Kidney epithelial cell (primary cell): ENCODE measurements at regions not wholly inside any gene's neighbourhood (a gene's known extent, or its start where the extent isn't known, plus 50 kb on each side); places are given as distances from the start of the nearest gene placed in this dataset.
"Not testable (repeated sequence)": the region's sequence is repeated elsewhere in the genome, so short reads cannot be mapped to it uniquely, and the experiment has no call there.

Source experiments
- DNase-seq: peaks from one replicate; pipeline ENCODE4 v3.0.0-alpha.2; 2010; ENCODE audit warnings: low read depth
- H3K27me3 ChIP-seq: 2 replicates; pipeline ENCODE4 v1.6.0; 2011; ENCODE audit warnings: low read length; ENCODE audit not compliant: control insufficient read depth, insufficient read depth
- H3K36me3 ChIP-seq: 2 replicates; pipeline ENCODE4 v1.5.1; 2011; ENCODE audit warnings: low read length; ENCODE audit not compliant: control insufficient read depth, insufficient read depth
- H3K4me3 ChIP-seq: 2 replicates; pipeline ENCODE4 v1.5.1; 2011; ENCODE audit warnings: low read depth, mild to moderate bottlenecking, control low read depth, low read length
- TF ChIP-seq, protein P1 (sequence below): IDR thresholded peaks from 2 replicates; pipeline ENCODE4 v1.5.1; 2011; ENCODE audit warnings: mild to moderate bottlenecking, moderate library complexity, low read length, control low read depth, inconsistent platforms; ENCODE audit not compliant: insufficient read depth, poor library complexity, severe bottlenecking

DNA sequence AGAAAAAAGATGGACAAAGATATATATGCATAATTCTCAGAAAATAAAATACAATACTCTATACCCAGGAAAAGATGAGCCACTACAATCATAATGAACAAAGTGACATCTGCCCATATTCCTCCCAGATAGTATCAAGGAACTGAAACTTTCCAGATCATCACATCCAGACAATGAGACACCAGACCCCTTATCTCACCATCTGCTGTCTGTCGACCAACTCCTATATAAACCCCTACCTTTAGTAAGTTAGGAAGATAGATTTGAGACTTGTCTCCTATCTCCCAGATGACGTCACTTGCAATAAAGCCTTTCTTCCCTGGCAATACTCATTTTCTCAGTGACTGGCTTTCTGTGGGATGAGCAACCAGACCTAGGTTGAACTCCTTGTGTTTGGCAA is 1071.6 kb downstream of the PLOD2 start:
- no peaks in the 10 kb centered on the region for H3K27me3 ChIP-seq
- H3K36me3 ChIP-seq, result no peaks in the 10 kb centered on the region
- TF ChIP-seq, protein P1, sequence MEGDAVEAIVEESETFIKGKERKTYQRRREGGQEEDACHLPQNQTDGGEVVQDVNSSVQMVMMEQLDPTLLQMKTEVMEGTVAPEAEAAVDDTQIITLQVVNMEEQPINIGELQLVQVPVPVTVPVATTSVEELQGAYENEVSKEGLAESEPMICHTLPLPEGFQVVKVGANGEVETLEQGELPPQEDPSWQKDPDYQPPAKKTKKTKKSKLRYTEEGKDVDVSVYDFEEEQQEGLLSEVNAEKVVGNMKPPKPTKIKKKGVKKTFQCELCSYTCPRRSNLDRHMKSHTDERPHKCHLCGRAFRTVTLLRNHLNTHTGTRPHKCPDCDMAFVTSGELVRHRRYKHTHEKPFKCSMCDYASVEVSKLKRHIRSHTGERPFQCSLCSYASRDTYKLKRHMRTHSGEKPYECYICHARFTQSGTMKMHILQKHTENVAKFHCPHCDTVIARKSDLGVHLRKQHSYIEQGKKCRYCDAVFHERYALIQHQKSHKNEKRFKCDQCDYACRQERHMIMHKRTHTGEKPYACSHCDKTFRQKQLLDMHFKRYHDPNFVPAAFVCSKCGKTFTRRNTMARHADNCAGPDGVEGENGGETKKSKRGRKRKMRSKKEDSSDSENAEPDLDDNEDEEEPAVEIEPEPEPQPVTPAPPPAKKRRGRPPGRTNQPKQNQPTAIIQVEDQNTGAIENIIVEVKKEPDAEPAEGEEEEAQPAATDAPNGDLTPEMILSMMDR, result no peak
- no peak for DNase-seq
- no peak overlapping the region for H3K4me3 ChIP-seq

DNA sequence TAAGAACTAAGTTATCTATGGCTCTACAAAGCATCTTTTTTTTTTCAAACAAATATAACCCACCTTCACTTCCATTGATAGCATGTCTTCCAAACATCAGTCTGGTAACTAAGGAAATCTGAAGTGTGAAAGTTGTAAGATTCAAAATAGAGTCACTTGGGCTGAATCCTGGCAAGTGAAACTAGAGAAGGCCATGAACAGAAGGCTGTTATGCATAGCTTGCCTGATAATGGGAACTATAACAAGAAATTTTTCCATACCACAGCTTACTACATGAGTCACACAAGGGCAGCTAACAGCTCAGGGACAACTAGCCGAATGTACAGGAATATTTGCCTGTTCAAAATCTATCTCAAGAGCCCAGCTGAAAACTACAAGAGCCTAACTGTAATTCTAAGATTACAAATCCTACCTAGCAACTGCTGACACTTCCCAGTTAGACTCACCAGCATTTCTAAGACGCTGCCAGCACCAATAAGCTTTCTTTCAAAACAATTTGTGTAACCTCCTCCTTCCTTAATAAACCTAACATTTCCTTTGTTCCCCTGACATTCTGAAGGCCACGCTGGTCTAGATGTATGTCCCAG is 1066.5 kb downstream of the PLOD2 start:
- Histone ChIP-seq H3K27me3 (no peaks in the 10 kb centered on the region), H3K4me3 (no peak overlapping the region), H3K36me3 (no peaks in the 10 kb centered on the region)
- peak; percentile 43 for DNase-seq
- TF ChIP-seq, protein P1, result no peak

DNA sequence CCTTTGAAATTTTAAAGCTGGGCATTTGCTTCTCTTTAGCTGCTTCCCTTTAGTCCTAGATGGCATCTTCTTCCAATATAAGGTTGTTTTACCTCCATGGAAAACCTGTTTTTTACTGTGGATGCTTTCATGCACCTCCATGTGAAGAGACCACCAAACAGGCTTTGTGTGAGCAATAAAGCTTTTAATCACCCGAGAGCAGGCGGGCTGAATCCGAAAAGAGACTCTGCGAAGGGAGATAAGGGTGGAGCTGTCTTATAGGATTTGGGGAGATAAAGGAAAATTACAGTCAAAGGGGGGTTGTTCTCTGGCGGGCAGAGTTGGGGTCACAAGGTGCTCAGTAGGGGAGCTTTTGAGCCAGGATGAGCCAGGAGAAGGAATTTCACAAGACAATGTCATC is 1049.8 kb downstream of the PLOD2 start:
- not testable (repeated sequence) for H3K27me3 ChIP-seq, H3K36me3 ChIP-seq, H3K4me3 ChIP-seq, DNase-seq

DNA sequence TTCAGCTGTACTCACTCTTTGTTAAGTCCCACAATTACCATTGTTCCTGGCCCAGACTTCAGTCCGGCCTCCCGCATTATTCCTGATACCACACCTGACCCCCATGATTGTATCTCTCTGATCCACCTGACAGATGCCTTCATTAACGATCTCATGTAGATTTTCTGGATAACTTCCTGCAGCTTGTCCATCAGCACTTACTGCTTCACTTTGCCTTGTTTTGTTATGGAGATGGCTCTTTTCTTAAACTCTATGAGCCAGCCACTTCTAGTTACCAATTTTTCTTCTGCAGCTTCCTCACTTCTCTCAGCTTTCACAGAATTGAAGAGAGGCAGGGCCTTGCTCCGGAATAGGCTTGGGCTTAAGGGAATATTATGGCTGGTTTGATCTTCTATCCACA is 1044.2 kb downstream of the PLOD2 start:
- H3K27me3 ChIP-seq, result no peaks in the 10 kb centered on the region
- TF ChIP-seq, protein P1, result no peak
- H3K4me3 ChIP-seq, result no peak overlapping the region
- no peaks in the 10 kb centered on the region for H3K36me3 ChIP-seq
- DNase-seq, result no peak

DNA sequence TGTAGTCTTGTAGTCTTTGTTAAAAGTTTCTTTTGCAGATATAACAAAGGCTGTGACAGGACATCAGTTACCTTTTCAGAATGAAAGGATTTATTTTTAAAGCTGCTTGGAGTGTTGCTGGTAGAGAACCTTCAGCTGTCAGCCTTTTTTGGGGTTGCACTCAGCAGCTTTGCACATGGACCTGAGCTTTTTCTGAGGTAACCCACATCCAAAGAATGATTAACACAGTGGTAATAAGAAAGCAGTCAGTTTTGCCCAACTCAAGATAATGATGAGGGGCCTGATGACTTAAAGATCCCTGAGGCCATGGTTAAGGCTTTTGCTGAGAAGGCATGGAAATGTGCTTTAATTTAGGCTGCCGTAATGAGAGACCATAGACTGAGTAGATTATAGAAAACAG is 1042.7 kb downstream of the PLOD2 start:
- H3K36me3 ChIP-seq, result no peaks in the 10 kb centered on the region
- no peak for DNase-seq

DNA sequence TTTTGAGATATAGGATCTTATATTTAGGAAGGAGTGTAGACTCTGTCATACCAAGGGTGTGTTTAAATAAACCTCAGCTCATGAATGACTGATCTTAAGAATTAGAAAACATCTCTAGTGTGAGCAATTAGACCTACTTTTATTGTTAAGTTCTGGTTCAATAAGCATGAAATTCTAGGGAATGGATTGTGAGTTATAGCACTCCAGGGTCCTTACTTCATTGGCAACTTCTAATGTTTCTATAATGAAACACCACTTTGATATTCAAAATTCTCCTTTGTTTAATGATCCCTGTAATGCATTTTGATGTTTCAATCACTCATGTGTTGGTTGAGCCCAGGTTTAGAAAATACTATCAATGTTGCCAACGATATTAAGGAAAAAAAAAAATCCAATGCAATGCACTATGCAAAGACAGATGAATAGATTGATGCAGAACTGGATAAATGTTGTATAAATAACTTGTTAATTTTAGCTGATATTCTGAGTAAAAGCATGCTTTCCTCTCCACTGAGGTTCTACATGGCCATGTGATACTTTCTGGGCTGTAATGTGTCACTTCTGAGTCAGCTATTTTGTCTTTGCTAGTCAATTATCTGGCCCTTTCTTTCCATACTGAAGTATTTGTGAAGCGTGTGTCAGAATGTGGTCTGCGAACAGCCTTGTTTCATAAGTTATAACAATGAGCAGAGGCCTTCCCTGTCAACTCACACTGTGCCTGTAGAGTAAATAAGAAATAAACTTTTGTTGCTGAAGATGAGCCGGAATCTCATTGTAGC is 1035.9 kb downstream of the PLOD2 start:
- H3K4me3 ChIP-seq, result no peak overlapping the region
- DNase-seq, result peak; percentile 74
- no peaks in the 10 kb centered on the region for H3K36me3 ChIP-seq
- TF ChIP-seq, protein P1, result no peak
- no peaks in the 10 kb centered on the region for H3K27me3 ChIP-seq

More for the DNA sequence above, 1042.7 kb downstream of the PLOD2 start:
- TF ChIP-seq, protein P1, result no peak
- Histone ChIP-seq H3K27me3 (no peaks in the 10 kb centered on the region), H3K4me3 (no peak overlapping the region)
